BE2C (cell line): ENCODE measurements at regions not wholly inside any gene's neighbourhood (a gene's known extent, or its start where the extent isn't known, plus 50 kb on each side); places are given as distances from the start of the nearest gene placed in this dataset.

ENCODE experiments used
- DNase-seq: peaks from one replicate; pipeline ENCODE4 v3.0.0-alpha.2; 2020
- H3K27me3 ChIP-seq: fragments of 250-450 bp; sonication (Bioruptor Pico); 2 replicates; pipeline ENCODE4 v1.5.1; 2020; ENCODE audit warnings: mild to moderate bottlenecking
- H3K36me3 ChIP-seq: fragments of 250-450 bp; sonication (Bioruptor Pico); 2 replicates; pipeline ENCODE4 v1.5.1; 2020; ENCODE audit warnings: mild to moderate bottlenecking
- H3K4me1 ChIP-seq: fragments of 250-450 bp; sonication (Bioruptor Pico); 2 replicates; pipeline ENCODE4 v1.5.1; 2020
- H3K4me3 ChIP-seq: 2 replicates; pipeline ENCODE4 v1.5.1; 2011; ENCODE audit warnings: low read depth, low read length
- H3K9me3 ChIP-seq: fragments of 250-450 bp; sonication (Bioruptor Pico); 2 replicates; pipeline ENCODE4 v1.5.1; 2020
- CTCF ChIP-seq: IDR thresholded peaks from 2 replicates; pipeline ENCODE4 v1.5.1; 2012; ENCODE audit warnings: mild to moderate bottlenecking, low read depth, low read length

DNA sequence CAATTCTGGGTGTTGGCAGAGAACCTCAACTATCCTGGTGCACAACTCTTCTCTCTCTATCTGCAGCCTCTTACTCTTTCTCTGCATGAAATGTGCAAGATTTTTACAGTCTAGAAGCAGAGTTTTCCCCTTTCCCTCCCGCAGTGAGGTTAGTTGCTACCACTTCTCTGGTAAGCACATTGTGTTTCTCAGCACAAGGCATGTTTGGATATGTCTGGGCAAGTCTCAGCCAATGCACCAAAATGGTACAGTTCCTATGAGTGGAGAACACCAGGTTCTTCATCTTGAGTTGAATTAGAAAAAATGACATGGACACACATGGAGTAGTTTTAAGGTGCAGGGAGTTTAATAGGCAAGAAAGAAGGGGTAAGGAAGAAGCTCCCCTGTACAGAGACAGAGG is 187.0 kb downstream of the CCNG2 start:
- DNase-seq, result no peak
- no peak for TF ChIP-seq CTCF
- H3K4me1 ChIP-seq, result no peaks in the 10 kb centered on the region
- no peaks in the 10 kb centered on the region for H3K36me3 ChIP-seq
- H3K4me3 ChIP-seq, result no peak overlapping the region
- H3K27me3 ChIP-seq, result no peaks in the 10 kb centered on the region
- no peaks in the 10 kb centered on the region for H3K9me3 ChIP-seq

GRCh38 chr4:77344784-77345183 is 187.8 kb downstream of the CCNG2 start:
- Histone ChIP-seq H3K4me3 (no peak overlapping the region), H3K27me3 (no peaks in the 10 kb centered on the region), H3K36me3 (no peaks in the 10 kb centered on the region), H3K9me3 (no peaks in the 10 kb centered on the region), H3K4me1 (no peaks in the 10 kb centered on the region)
- DNase-seq, result no peak
- no peak for TF ChIP-seq CTCF

DNA sequence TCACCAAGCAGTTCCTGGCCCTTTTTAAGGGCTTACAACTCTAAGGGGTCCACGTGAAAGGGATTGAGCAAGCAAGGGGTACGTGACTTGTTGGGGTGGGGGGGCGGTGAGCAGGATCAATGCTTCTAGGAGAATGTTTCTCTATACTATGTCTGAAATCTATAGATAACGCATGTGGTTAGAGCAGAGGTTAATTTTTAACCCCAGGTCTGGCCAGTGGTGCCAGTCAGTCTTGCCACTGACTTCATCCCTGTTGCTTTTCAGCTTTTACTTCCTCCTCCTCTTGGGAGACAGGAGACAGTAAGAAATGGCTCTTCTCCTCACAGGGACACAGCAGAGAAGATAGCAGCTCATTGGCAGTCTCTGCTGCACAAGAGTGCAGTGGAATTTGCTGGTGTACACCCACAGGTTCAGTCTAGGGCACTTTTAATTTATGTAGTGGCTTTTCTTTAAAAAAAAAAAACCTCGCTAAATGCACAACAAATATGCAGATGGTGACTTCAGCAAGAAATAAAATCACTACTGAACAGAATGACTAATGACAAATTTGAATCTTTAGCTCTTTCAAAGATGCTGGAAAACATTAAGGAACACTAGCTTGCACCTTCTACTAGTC is 190.5 kb downstream of the CCNG2 start:
- no peak for TF ChIP-seq CTCF
- H3K4me3 ChIP-seq, result no peak overlapping the region
- no peak for DNase-seq
- H3K9me3 ChIP-seq, result no peaks in the 10 kb centered on the region
- H3K4me1 ChIP-seq, result no peaks in the 10 kb centered on the region
- no peaks in the 10 kb centered on the region for H3K36me3 ChIP-seq
- H3K27me3 ChIP-seq, result no peaks in the 10 kb centered on the region

- DNase-seq, result no peak
- Histone ChIP-seq H3K9me3 (no peaks in the 10 kb centered on the region), H3K36me3 (no peaks in the 10 kb centered on the region), H3K4me1 (no peaks in the 10 kb centered on the region), H3K27me3 (no peaks in the 10 kb centered on the region), H3K4me3 (no peak overlapping the region)
- TF ChIP-seq CTCF, result no peak
Measured at GRCh38 chr4:77348815-77349214, 191.8 kb downstream of the CCNG2 start.

DNA sequence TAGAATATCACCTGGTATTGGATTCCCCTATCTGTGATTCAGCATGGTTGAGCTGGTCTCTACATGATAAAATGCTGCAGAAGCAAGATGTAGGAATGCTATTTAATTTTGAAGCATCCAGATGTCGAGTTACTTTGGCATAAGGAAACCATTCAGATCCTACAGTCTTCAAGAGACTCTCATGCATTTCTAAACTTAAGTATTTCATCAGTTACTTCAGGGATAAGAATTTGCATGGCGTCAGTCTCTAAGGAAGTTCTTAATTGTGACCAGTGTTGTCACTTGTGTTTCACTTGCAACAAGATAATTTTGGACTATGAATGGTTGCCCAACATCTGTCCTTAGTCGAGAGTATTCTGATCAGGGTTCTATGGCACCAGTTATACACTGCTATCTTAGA is 192.4 kb downstream of the CCNG2 start:
- H3K27me3 ChIP-seq, result no peaks in the 10 kb centered on the region
- no peaks in the 10 kb centered on the region for H3K36me3 ChIP-seq
- no peak for TF ChIP-seq CTCF
- DNase-seq, result no peak
- no peaks in the 10 kb centered on the region for H3K4me1 ChIP-seq
- no peak overlapping the region for H3K4me3 ChIP-seq
- no peaks in the 10 kb centered on the region for H3K9me3 ChIP-seq

DNA sequence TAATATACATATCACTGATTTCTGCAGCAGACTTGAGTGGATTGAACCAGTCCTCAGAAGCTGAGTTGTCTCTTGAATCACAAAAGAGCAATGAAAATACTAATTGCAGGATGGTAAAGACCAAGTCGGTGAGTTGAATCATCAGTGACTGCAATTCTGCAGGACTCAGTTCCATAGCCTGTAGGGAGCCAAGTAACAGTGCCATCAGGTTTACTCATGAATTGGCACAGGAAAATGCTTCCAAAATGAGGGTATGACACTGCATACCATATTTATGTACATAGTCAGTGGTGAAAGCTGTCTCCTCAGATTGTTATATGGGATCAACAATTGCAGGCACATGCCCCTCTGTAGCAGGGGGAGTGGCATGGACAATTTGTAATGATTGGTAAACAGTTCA is 192.8 kb downstream of the CCNG2 start:
- H3K36me3 ChIP-seq, result no peaks in the 10 kb centered on the region
- no peaks in the 10 kb centered on the region for H3K9me3 ChIP-seq
- no peak for TF ChIP-seq CTCF
- no peak for DNase-seq
- H3K4me1 ChIP-seq, result no peaks in the 10 kb centered on the region
- no peak overlapping the region for H3K4me3 ChIP-seq
- H3K27me3 ChIP-seq, result no peaks in the 10 kb centered on the region
